Omental fat pad (tissue), 3 donors: ENCODE measurements at regions not wholly inside any gene's neighbourhood (a gene's known extent, or its start where the extent isn't known, plus 50 kb on each side); places are given as distances from the start of the nearest gene placed in this dataset.

Source experiments
- ATAC-seq: fragments of 150-250 bp; one replicate; pipeline ENCODE4 v1.9.1; 2016; ENCODE audit warnings: mild to moderate bottlenecking, moderate library complexity; ENCODE audit not compliant: low FRiP score
- DNase-seq: peaks from one replicate; pipeline ENCODE4 v3.0.0-alpha.2; 2019; ENCODE audit warnings: low spot score
- CTCF ChIP-seq, 3 donors: fragments of 450-650 bp; IDR thresholded peaks; one replicate each; pipeline ENCODE4 v1.5.1; 2016 to 2017; ENCODE audit warnings: antibody characterized with exemption in 3 of 3, mild to moderate bottlenecking in 3 of 3, moderate library complexity in 2 of 3

- TF ChIP-seq CTCF (IDR thresholded peaks at IDR 0.05) = no peak
- DNase-seq (no peak), ATAC-seq (no peak)
Observed at GRCh38 chr5:82832445-82832844, 244.7 kb downstream of the TMEM167A start.

GRCh38 chr5:82828211-82828610, 249.0 kb downstream of the TMEM167A start:
- ATAC-seq (no peak), DNase-seq (no peak)
- TF ChIP-seq CTCF (IDR thresholded peaks at IDR 0.05) = no peak

GRCh38 chr5:82827651-82828050, 249.5 kb downstream of the TMEM167A start:
- ATAC-seq (no peak), DNase-seq (no peak)
- no peak for TF ChIP-seq CTCF (IDR thresholded peaks at IDR 0.05)

GRCh38 chr5:82822634-82822927, 254.6 kb downstream of the TMEM167A start:
- no peak for TF ChIP-seq CTCF (IDR thresholded peaks at IDR 0.05)
- ATAC-seq = no peak
- no peak for DNase-seq

- DNase-seq (no peak), ATAC-seq (no peak)
- no peak for TF ChIP-seq CTCF (IDR thresholded peaks at IDR 0.05)
Observed at GRCh38 chr5:82821846-82822633, 255.2 kb downstream of the TMEM167A start.

GRCh38 chr5:82820961-82821845, 256.0 kb downstream of the TMEM167A start:
- no peak for TF ChIP-seq CTCF (IDR thresholded peaks at IDR 0.05)
- DNase-seq = no peak
- no peak for ATAC-seq
